ENCODE measurements at regions not wholly inside any gene's neighbourhood (a gene's known extent, or its start where the extent isn't known, plus 50 kb on each side); places are given as distances from the start of the nearest gene placed in this dataset.

- peaks cover 5% of the 10 kb centered on the region for H3K9me3 Mint-ChIP-seq
- H3K36me3 ChIP-seq (ENCODE audit: control insufficient read depth, insufficient read depth, low read length), result no peaks in the 10 kb centered on the region
- no peaks in the 10 kb centered on the region for H3K27me3 ChIP-seq (ENCODE audit: control insufficient read depth, insufficient read depth, low read length, poor library complexity, severe bottlenecking)
- no peak overlapping the region for H3K27ac ChIP-seq (ENCODE audit: low read depth, low read length)
- H3K4me1 Mint-ChIP-seq, result no peaks in the 10 kb centered on the region
- TF ChIP-seq CTCF (conservative IDR thresholded peaks at IDR 0.05), result no peak
- WGBS, 2 experiments (ENCODE audit: insufficient coverage in 1 of 2, insufficient read length in 1 of 2), result 95% methylated on average over 2 of the region's 2 CpGs
- H3K9me3 ChIP-seq (ENCODE audit: control insufficient read depth, low read length), result no peaks in the 10 kb centered on the region
- no peaks in the 10 kb centered on the region for H3K36me3 Mint-ChIP-seq (ENCODE audit: low read depth)
- DNase-seq, result no peak
- H3K27ac Mint-ChIP-seq, result no peak overlapping the region
- H3K4me3 Mint-ChIP-seq, result no peak overlapping the region
- no peak overlapping the region for H3K9ac ChIP-seq (ENCODE audit: extremely low read depth, low read length, poor library complexity, severe bottlenecking)
- H3K27me3 Mint-ChIP-seq (ENCODE audit: insufficient read depth), result no peaks in the 10 kb centered on the region
- H3K4me1 ChIP-seq (ENCODE audit: control insufficient read depth, insufficient read depth, low read length), result no peaks in the 10 kb centered on the region
- no peak overlapping the region for H3K4me3 ChIP-seq (ENCODE audit: low read length)
Observed at GRCh38 chr11:81373986-81374385, 1359.7 kb downstream of the FAM181B start.

GRCh38 chr11:81368192-81368591 lies 1365.5 kb downstream of the FAM181B start:
- Histone ChIP-seq H3K9ac (ENCODE audit: extremely low read depth, low read length, poor library complexity, severe bottlenecking) (no peak overlapping the region), H3K27me3 (ENCODE audit: control insufficient read depth, insufficient read depth, low read length, poor library complexity, severe bottlenecking) (no peaks in the 10 kb centered on the region), H3K27ac (ENCODE audit: low read depth, low read length) (no peak overlapping the region), H3K4me3 (ENCODE audit: low read length) (no peak overlapping the region), H3K9me3 (ENCODE audit: control insufficient read depth, low read length) (no peaks in the 10 kb centered on the region), H3K4me1 (ENCODE audit: control insufficient read depth, insufficient read depth, low read length) (no peaks in the 10 kb centered on the region), H3K36me3 (ENCODE audit: control insufficient read depth, insufficient read depth, low read length) (no peaks in the 10 kb centered on the region)
- Mint-ChIP-seq H3K4me3 (no peak overlapping the region), H3K27me3 (ENCODE audit: insufficient read depth) (no peaks in the 10 kb centered on the region), H3K27ac (no peak overlapping the region), H3K36me3 (ENCODE audit: low read depth) (no peaks in the 10 kb centered on the region), H3K9me3 (peaks cover 10% of the 10 kb centered on the region), H3K4me1 (peaks cover 2% of the 10 kb centered on the region)
- no peak for DNase-seq
- TF ChIP-seq CTCF (conservative IDR thresholded peaks at IDR 0.05), result no peak
- 96 to 100% methylated on average over 1 to 11 of the region's 11 CpGs for WGBS, 2 experiments (ENCODE audit: insufficient coverage in 1 of 2, insufficient read length in 1 of 2)

- Mint-ChIP-seq H3K27me3 (ENCODE audit: insufficient read depth) (no peaks in the 10 kb centered on the region), H3K9me3 (peaks cover 7% of the 10 kb centered on the region), H3K4me3 (no peak overlapping the region), H3K4me1 (peaks cover 2% of the 10 kb centered on the region), H3K36me3 (ENCODE audit: low read depth) (no peaks in the 10 kb centered on the region), H3K27ac (no peak overlapping the region)
- Histone ChIP-seq H3K4me1 (ENCODE audit: control insufficient read depth, insufficient read depth, low read length) (no peaks in the 10 kb centered on the region), H3K9ac (ENCODE audit: extremely low read depth, low read length, poor library complexity, severe bottlenecking) (no peak overlapping the region), H3K27me3 (ENCODE audit: control insufficient read depth, insufficient read depth, low read length, poor library complexity, severe bottlenecking) (no peaks in the 10 kb centered on the region), H3K4me3 (ENCODE audit: low read length) (no peak overlapping the region), H3K9me3 (ENCODE audit: control insufficient read depth, low read length) (no peaks in the 10 kb centered on the region), H3K36me3 (ENCODE audit: control insufficient read depth, insufficient read depth, low read length) (no peaks in the 10 kb centered on the region), H3K27ac (ENCODE audit: low read depth, low read length) (no peak overlapping the region)
- WGBS, 2 experiments (ENCODE audit: insufficient coverage in 1 of 2, insufficient read length in 1 of 2), result 95 to 100% methylated on average over 2 to 4 of the region's 4 CpGs
- no peak for TF ChIP-seq CTCF (conservative IDR thresholded peaks at IDR 0.05)
- no peak for DNase-seq
Observed at GRCh38 chr11:81365496-81365895, 1368.2 kb downstream of the FAM181B start.

Data from endodermal cell (in vitro differentiated cells).